OCI-LY1 (cell line): ENCODE measurements at regions not wholly inside any gene's neighbourhood (a gene's known extent, or its start where the extent isn't known, plus 50 kb on each side); places are given as distances from the start of the nearest gene placed in this dataset.

Experiments
- CTCF ChIP-seq: fragments of 200-600 bp; sonication (generic), shearing (Covaris generic); IDR thresholded peaks from 2 replicates; pipeline ENCODE4 v1.5.1; 2017; ENCODE audit warnings: mild to moderate bottlenecking, antibody characterized with exemption, low read length, moderate library complexity, mixed read lengths
- EZH2 ChIP-seq: fragments of 200-600 bp; sonication (generic), shearing (Covaris generic); IDR thresholded peaks from 2 replicates; pipeline ENCODE4 v1.8.0; 2017; ENCODE audit warnings: borderline replicate concordance, mixed run types, mild to moderate bottlenecking, antibody characterized with exemption, low read length, moderate library complexity, mixed read lengths

DNA sequence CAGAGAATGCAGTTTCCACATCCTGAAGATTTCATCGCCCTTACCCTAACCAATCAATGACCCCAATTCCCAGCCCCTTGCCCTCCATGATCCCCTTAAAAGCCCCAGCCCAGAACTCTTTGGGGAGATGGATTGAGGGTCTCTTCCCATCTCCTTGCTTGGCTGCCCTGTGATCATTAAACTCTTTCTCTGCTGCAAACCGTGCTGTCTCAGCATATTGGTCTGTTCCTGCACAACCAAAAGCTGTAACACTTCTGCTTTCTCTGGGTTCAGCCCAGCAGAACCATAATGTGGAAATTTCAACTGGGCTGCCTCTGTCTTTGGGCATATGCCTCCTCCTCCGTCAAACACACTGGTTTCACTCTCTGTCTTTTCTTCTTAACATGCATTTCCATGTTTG, 67.0 kb upstream of the NLRP1 start:
- TF ChIP-seq CTCF (no peak), EZH2 (no peak)
